ENCODE measurements at regions not wholly inside any gene's neighbourhood (a gene's known extent, or its start where the extent isn't known, plus 50 kb on each side); places are given as distances from the start of the nearest gene placed in this dataset.

DNA sequence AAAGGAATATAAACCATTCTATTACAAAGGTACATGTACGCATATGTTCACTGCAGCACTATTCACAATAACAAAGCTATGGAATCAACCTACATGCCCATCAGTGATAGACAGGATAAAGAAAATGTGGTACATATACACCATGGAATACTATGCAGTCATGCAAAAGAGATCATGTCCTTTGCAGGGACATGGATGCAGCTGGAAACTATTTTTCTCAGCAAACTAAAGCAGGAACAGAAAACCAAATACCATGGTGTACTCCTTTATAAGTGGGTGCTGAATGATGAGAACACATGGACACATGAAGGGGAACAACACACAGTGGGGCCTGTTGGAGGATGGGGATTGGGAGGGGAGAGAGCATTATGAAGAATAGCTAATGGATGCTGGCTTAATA lies 104.6 kb upstream of the CENPW start:
- H3K4me1 ChIP-seq, result no peaks in the 10 kb centered on the region
- H3K27ac ChIP-seq (replicated peaks), result no peak overlapping the region
- no peaks in the 10 kb centered on the region for H3K36me3 ChIP-seq
- H3K9me3 ChIP-seq (replicated peaks), result peaks cover 14% of the 10 kb centered on the region
- TF ChIP-seq, protein P1, sequence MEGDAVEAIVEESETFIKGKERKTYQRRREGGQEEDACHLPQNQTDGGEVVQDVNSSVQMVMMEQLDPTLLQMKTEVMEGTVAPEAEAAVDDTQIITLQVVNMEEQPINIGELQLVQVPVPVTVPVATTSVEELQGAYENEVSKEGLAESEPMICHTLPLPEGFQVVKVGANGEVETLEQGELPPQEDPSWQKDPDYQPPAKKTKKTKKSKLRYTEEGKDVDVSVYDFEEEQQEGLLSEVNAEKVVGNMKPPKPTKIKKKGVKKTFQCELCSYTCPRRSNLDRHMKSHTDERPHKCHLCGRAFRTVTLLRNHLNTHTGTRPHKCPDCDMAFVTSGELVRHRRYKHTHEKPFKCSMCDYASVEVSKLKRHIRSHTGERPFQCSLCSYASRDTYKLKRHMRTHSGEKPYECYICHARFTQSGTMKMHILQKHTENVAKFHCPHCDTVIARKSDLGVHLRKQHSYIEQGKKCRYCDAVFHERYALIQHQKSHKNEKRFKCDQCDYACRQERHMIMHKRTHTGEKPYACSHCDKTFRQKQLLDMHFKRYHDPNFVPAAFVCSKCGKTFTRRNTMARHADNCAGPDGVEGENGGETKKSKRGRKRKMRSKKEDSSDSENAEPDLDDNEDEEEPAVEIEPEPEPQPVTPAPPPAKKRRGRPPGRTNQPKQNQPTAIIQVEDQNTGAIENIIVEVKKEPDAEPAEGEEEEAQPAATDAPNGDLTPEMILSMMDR (IDR thresholded peaks at IDR 0.05; ENCODE audit: borderline replicate concordance), result no peak
- DNase-seq, result no peak
- intact Hi-C loops (cut with micrococcal nuclease), result no loop called here
- H3K27me3 ChIP-seq (ENCODE audit: low read depth), result no peaks in the 10 kb centered on the region
- no peak overlapping the region for H3K4me3 ChIP-seq

DNA sequence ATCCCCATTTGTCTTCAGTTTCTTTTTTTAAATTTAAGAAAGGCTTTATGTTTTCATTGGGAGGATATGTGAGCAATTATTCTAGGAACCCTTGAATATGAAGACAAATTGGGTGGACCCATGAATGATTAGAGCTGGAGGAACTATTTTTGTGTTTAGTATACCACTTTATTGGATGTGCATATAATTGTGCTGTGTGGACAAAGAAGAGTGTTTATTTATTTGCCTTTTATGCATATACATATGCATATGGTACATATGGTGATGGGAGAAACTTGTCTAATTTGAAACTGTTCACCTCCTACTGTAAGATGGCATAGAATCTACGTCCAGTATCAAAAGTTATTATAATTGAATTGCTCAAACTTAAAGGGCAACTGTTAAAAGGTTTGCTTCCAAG lies 94.8 kb upstream of the CENPW start:
- intact Hi-C loops (cut with micrococcal nuclease), result no loop called here
- H3K27ac ChIP-seq (replicated peaks), result no peak overlapping the region
- H3K4me3 ChIP-seq, result no peak overlapping the region
- H3K4me1 ChIP-seq, result no peaks in the 10 kb centered on the region
- TF ChIP-seq, protein P1 (IDR thresholded peaks at IDR 0.05; ENCODE audit: borderline replicate concordance), result no peak
- H3K9me3 ChIP-seq (replicated peaks), result peaks cover 16% of the 10 kb centered on the region
- H3K36me3 ChIP-seq, result peaks cover 5% of the 10 kb centered on the region
- no peak for DNase-seq
- no peaks in the 10 kb centered on the region for H3K27me3 ChIP-seq (ENCODE audit: low read depth)

GRCh38 chr6:126252154-126252553 lies 87.8 kb upstream of the CENPW start:
- H3K9me3 ChIP-seq (replicated peaks), result peaks cover 17% of the 10 kb centered on the region
- no peaks in the 10 kb centered on the region for H3K4me1 ChIP-seq
- intact Hi-C loops (cut with micrococcal nuclease), result no loop called here
- H3K27me3 ChIP-seq (ENCODE audit: low read depth), result no peaks in the 10 kb centered on the region
- TF ChIP-seq, protein P1 (IDR thresholded peaks at IDR 0.05; ENCODE audit: borderline replicate concordance), result no peak
- H3K36me3 ChIP-seq, result no peaks in the 10 kb centered on the region
- H3K27ac ChIP-seq (replicated peaks), result no peak overlapping the region
- no peak for DNase-seq
- H3K4me3 ChIP-seq, result no peak overlapping the region

- Histone ChIP-seq H3K4me3 (no peak overlapping the region), H3K4me1 (no peaks in the 10 kb centered on the region), H3K9me3 (replicated peaks) (peaks cover 29% of the 10 kb centered on the region), H3K27ac (replicated peaks) (no peak overlapping the region), H3K36me3 (peaks cover 6% of the 10 kb centered on the region), H3K27me3 (ENCODE audit: low read depth) (no peaks in the 10 kb centered on the region)
- intact Hi-C loops (cut with micrococcal nuclease), result no loop called here
- DNase-seq, result no peak
- TF ChIP-seq, protein P1 (IDR thresholded peaks at IDR 0.05; ENCODE audit: borderline replicate concordance), result no peak
Measured at GRCh38 chr6:126253431-126253830, 86.5 kb upstream of the CENPW start.

DNA sequence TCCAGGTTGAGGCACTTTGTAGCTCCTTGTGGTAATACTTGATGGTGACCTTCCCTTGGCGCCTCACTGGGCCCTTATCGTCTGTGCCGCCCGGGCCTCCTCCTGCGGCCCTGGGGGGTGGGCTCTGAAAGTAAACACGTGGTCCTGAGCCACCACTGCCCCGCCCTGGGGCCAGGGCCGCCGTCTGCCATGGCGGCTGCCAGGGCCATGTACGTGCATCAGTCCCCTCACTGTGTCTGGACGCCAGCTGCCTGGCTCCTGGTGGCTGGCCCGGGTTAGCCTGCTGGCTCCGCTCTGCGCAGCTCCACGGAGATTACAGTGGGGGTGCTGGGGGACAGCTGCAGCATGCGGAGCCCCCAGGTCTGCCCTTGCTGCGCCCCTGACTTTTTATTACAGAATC lies 81.8 kb upstream of the CENPW start:
- intact Hi-C loops (cut with micrococcal nuclease), result no loop called here
- H3K27ac ChIP-seq (replicated peaks), result no peak overlapping the region
- H3K36me3 ChIP-seq, result peaks cover 19% of the 10 kb centered on the region
- peaks cover 61% of the 10 kb centered on the region for H3K9me3 ChIP-seq (replicated peaks)
- H3K27me3 ChIP-seq (ENCODE audit: low read depth), result no peaks in the 10 kb centered on the region
- TF ChIP-seq, protein P1 (IDR thresholded peaks at IDR 0.05; ENCODE audit: borderline replicate concordance), result no peak
- DNase-seq, result no peak
- no peaks in the 10 kb centered on the region for H3K4me1 ChIP-seq
- no peak overlapping the region for H3K4me3 ChIP-seq

All from left ventricle myocardium inferior (tissue), 1 donor.